Endothelial cell of umbilical vein (primary cell): ENCODE measurements at regions not wholly inside any gene's neighbourhood (a gene's known extent, or its start where the extent isn't known, plus 50 kb on each side); places are given as distances from the start of the nearest gene placed in this dataset.

Source experiments
- CTCF ChIP-seq, 2 donors: IDR thresholded peaks; 1 replicate in 1 of 2; 2 replicates in 1 of 2; pipeline ENCODE4 v1.5.1; 2011; ENCODE audit warnings: low read length in 2 of 2, mild to moderate bottlenecking in 2 of 2, moderate library complexity in 2 of 2, control low read depth in 1 of 2, inconsistent platforms in 1 of 2, low read depth in 1 of 2; ENCODE audit not compliant: insufficient read depth in 1 of 2; ENCODE audit errors: extremely low read depth in 1 of 2
- EZH2 ChIP-seq: IDR thresholded peaks from 2 replicates; pipeline ENCODE4 v1.6.1; 2012; ENCODE audit warnings: borderline replicate concordance, low read depth, mild to moderate bottlenecking, moderate library complexity, low read length, inconsistent platforms; ENCODE audit not compliant: severe bottlenecking
- FOS ChIP-seq: IDR thresholded peaks from 2 replicates; pipeline ENCODE4 v1.6.1; 2011; ENCODE audit warnings: mild to moderate bottlenecking, low read length, moderate library complexity, borderline replicate concordance; ENCODE audit not compliant: insufficient read depth
- GATA2 ChIP-seq: IDR thresholded peaks from 2 replicates; pipeline ENCODE4 v1.7.0; 2011; ENCODE audit warnings: low read depth, mild to moderate bottlenecking, moderate library complexity, mixed read lengths, low read length; ENCODE audit not compliant: insufficient read length, insufficient read depth
- MAX ChIP-seq: IDR thresholded peaks from 2 replicates; pipeline ENCODE4 v1.6.1; 2011; ENCODE audit not compliant: insufficient read depth, insufficient read length
- MYC ChIP-seq: IDR thresholded peaks from one replicate; pipeline ENCODE4 v1.6.1; 2011; ENCODE audit warnings: mild to moderate bottlenecking, low read depth, low read length
- POLR2A ChIP-seq: IDR thresholded peaks from 2 replicates; pipeline ENCODE4 v1.6.1; 2012; ENCODE audit warnings: low read depth, mild to moderate bottlenecking, control low read depth, low read length
- POLR2AphosphoS5 ChIP-seq: IDR thresholded peaks from 2 replicates; pipeline ENCODE4 v1.6.1; 2012; ENCODE audit warnings: low read depth, mild to moderate bottlenecking, control low read depth, low read length, moderate library complexity; ENCODE audit not compliant: insufficient read depth

DNA sequence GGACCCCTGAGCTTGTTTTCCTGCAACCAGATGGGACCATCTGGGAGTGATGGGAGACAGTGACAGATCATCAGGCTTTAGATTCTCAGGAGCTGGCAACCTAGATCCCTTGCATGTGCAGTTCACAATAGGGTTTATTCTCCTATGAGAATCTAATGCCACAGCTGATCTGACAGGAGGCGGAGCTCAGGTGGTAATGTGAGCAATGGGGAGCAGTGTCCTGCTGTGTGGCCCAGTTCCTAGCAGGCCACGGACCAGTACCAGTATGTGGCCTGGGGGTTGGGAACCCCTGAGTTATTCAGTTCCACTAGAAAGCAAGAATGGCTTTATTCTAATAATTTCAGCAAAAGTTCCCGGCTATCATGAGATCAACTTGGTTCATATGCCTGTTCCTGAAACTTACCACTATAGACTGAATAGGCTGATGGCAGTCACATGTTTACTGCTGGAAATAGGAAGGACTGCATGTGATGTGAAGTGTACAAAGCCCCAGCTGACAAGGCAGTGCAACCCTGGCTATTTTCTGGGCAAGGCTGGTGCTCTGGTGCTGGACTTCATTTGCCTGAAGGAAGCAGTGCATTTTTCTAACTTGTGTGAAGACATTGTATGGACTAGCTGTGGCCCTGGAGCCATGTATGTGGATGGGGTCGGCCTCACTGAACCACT is 107.2 kb downstream of the SPRY1 start:
- TF ChIP-seq CTCF (IDR thresholded peaks at IDR 0.05; ENCODE audit: extremely low read depth in 1 of 2, insufficient read depth in 1 of 2, low read depth in 1 of 2, low read length in 2 of 2) (no peak), MAX (no peak), POLR2A (no peak), GATA2 (no peak), FOS (no peak), POLR2AphosphoS5 (no peak), EZH2 (no peak), MYC (no peak)
